Iris pigment epithelial cell (primary cell): ENCODE measurements at regions not wholly inside any gene's neighbourhood (a gene's known extent, or its start where the extent isn't known, plus 50 kb on each side); places are given as distances from the start of the nearest gene placed in this dataset.
"Not testable (repeated sequence)": the region's sequence is repeated elsewhere in the genome, so short reads cannot be mapped to it uniquely, and the experiment has no call there.

Experiments used
- DNase-seq: peaks from one replicate; pipeline ENCODE4 v3.0.0-alpha.2; 2011; ENCODE audit warnings: low read depth

DNA sequence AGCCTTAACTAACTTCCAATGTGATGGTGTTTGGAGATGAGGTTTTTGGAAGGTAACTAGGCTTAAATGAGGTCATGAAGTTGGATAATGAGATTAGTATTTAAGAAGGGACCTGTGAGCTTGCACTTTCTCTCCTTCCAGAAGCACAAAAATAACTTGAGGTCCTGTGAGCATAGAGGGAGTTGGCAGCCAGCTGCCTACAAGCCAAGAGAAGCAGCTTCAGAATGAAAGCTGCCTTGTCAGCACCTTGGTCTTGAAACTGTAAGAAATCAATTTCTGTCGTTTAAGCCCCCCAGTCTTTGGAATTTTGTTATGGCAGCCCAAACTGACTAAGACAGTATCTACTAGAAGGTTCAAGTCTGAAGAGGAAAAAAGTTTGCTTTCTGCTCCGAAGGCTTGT is 280.2 kb upstream of the GALNTL6 start:
- no peak for DNase-seq

DNA sequence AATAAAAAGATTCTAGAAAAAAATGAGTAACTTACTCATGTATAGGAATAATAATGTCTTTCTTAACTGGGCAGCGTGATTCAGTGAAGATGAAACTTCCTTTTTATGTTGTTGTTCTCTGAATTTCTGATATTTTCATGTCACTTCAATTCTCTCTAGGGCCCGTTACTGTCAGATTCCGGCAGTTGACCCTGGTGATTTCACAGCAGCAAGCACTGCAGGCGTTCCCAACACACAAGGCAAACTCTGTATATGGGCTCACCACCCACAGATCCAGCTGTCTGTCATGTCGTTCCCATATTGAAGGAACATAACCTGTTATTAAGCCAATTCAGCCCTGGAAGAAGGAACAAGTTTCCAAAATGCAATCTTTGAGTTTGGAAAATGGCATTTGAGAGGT is 288.3 kb upstream of the GALNTL6 start:
- no peak for DNase-seq

DNA sequence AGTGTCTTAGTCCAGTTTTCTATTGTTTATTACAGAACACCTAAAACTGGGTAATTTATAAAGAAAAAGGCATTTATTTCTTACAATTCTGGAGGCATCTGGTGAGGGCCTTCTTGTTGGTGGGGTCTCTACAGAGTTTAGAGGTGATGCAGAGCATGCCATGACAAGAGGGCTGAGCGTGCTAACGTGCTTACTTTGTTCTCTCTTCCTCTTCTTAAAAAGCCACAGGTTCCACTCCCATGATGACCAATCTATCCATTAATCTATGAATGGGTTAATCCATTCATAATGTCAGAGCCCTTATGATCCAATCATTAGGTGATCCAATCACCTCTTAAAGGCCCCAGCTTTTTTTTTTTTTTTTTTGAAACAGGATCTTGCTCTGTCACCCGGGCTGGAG is 291.5 kb upstream of the GALNTL6 start:
- no peak for DNase-seq

DNA sequence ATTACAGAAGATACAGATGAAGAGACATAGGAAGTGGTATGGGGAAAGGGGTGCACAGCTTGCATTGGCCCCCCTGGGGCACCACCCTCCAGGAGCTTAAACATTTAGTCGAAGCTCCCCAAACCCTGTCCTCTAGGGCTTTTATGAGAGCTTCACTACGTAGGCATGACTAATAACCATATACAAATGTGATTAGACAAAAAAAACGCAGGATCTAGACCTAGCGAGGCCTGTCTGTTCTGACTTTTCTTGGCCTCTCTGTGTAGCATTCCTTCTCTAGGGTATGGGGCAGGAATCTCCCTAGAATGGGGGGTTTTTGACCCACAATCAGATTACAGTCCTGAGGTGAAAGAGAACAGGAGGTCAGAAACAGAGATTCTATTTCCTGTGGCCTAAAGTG is 293.7 kb upstream of the GALNTL6 start:
- no peak for DNase-seq

DNA sequence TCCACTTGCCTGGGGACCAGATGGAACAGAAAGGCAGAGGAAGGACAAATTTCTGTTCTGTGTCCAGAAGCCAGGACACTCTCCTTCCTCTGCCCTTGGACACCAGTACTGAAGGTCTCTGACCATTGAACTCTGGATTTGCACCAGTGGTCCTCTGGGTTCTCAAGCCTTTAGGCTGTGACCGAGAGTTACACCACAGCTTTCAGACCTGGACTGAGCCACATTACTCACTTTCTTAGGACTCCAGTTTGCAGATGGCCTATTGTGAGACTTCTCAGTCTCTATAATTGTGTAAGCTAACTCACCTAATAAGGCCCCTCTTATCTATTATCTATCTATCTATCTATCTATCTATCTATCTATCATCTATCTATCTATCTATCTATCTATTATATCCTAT is 295.3 kb upstream of the GALNTL6 start:
- no peak for DNase-seq

- no peak for DNase-seq
Observed at GRCh38 chr4:171516694-171517093, 296.5 kb upstream of the GALNTL6 start.

DNA sequence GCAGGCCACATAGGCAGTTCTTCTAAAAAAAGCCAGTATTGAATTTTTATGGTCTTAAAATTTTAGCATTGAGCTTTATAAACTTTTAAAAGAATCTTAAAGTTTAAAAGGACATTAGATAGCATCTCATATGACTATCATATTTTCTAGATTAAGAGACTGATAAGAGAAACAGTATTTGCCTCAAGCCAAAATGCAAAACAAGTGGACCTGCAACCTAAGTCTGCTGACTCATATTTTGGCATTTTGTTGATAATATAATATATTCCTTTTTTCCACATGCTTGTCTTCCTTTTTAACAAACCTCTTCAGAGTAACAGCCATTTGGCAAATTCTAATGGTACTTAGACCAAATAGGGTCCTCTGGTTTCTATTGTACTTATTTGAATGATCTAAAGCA is 328.5 kb upstream of the GALNTL6 start:
- no peak for DNase-seq

DNA sequence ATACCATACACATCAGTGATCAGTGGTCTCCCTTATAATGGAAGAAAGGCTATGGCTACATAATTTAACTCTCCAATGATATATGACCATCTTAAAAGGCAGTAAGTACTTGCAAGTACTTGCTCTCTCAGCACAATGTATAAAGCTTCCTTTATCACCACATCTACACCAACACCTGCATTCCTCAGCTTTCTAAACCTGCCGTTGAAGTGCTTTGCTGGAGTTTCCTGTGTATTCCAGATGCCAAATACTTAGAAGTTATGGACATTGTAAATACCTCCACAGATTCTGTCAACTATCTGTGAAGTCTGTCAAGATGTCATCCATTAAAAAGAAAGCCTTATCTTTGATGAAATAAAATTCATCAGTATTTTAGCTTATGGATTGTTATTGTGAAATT is 335.0 kb upstream of the GALNTL6 start:
- no peak for DNase-seq

GRCh38 chr4:171475111-171475510 is 338.1 kb upstream of the GALNTL6 start:
- DNase-seq: not testable (repeated sequence)

- DNase-seq: no peak
Observed at GRCh38 chr4:171473155-171473554, 340.0 kb upstream of the GALNTL6 start.

- DNase-seq: no peak
Observed at GRCh38 chr4:171472230-171472629, 341.0 kb upstream of the GALNTL6 start.

DNA sequence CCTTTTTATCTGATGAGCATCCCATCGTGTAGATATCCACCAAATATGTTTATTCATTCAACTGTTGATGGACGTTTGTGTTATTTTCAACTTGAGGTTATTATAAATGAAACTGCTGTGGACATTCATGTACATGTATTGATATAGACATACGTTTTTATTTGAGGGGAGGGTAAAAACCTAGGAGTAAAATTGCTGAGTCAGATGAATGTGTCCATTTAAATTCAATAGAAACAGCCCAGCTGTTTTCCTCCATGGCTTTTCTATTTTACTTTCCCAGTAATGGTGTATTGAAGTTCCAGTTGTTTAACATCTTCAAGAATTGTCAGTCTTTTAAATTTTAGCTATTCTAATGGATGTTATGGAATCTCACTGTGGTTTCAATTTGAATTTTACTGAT is 348.7 kb upstream of the GALNTL6 start:
- no peak for DNase-seq

DNA sequence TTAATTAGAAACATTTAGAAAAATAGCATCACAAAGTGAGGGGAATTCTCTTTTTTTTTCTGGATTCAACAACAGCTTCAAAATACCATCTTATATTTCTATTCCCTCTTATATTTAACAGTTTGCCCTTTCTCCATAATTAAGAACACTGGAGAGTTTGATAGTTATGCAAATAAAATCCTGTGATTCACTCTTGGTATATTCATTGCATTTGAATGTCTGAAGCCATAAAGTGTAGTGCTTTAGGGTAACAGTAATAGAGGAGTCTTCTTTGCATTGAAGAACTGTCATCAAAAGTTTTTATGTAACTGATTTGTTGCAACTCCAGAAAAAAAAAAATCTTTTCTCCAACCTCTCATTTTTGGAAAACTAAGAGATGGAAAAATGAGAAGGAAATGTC is 352.0 kb upstream of the GALNTL6 start:
- DNase-seq: no peak

- DNase-seq: no peak
Observed at GRCh38 chr4:171448919-171449481, 364.2 kb upstream of the GALNTL6 start.

- no peak for DNase-seq
Observed at GRCh38 chr4:171448358-171448757, 364.8 kb upstream of the GALNTL6 start.

GRCh38 chr4:171441300-171441941 is 371.8 kb upstream of the GALNTL6 start:
- no peak for DNase-seq

DNA sequence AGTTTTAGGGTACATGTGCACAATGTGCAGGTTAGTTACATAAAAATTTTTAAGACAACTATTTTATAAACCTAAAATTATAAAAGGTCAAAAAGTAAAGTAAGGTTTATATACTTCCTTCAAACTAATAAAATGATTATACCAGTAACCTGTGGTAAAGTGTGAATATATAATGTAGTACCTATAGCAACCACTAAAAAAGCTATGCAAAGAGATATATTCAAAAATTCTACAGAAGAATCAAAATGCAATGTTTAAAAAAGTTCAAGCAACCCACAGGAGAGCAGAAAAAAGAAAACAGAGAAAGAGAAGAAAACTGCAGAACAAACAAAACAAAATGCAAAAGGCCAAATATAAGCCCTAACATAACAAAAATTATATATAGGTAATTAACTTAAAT is 379.5 kb upstream of the GALNTL6 start:
- DNase-seq: no peak

- DNase-seq: no peak
Observed at GRCh38 chr4:171432536-171432935, 380.7 kb upstream of the GALNTL6 start.

DNA sequence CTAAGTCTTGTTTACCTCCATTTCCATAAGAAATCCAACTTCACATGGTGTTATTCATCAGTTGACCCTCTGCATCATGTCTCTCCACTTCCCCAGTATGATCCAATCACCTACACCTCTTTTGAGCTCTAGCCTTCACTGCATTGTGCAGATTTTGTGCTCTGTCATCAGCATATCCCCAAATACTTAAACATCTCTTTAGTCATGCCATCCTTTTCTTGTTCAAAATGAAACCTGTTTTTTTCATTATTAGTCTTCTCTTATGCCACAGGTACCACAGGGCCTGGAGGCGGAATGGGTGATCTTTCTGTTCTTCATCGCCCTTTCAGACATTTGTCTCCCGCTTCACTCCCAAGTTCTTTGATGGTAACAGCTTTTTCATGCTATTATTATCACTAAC is 382.7 kb upstream of the GALNTL6 start:
- no peak for DNase-seq

- DNase-seq: no peak
Observed at GRCh38 chr4:171397175-171397574, 416.0 kb upstream of the GALNTL6 start.

DNA sequence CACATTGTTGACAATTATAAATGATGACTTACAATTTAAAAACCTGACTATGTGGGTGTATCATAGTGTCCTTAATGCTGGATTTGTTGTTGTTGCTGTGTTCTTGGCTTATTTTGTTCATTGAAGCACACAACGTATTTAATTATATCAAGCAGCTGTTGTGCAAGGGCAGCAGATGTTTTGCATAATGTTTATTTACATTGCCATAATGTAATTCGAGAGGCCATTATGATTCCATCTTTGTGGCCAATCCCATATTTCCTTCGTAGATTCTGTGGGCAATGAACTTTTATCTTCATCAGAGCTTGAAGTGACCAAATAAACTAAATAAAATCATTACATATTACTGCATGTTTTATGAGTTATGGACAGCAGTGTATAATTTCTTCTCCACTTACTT is 422.6 kb upstream of the GALNTL6 start:
- DNase-seq: no peak

GRCh38 chr4:171378323-171378722 is 434.9 kb upstream of the GALNTL6 start:
- no peak for DNase-seq

DNA sequence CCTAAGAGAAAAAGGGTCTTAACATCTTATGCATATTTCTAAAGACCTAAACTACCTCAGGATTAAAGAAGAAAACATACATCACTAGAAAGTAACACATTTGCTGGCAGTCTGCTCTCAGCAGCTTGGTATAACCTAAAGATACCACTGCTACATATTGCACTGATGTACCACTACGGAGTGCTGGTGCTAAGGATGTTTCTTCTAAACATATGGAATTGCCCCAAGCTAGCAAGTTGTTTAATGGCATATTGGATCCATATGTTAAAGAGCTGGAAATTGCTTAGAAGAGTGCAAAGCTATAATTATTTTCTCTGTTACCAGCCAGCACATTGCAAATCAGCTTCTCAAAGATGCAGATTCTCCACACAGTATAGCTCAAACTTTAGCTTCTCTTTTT is 436.5 kb upstream of the GALNTL6 start:
- DNase-seq: no peak

DNA sequence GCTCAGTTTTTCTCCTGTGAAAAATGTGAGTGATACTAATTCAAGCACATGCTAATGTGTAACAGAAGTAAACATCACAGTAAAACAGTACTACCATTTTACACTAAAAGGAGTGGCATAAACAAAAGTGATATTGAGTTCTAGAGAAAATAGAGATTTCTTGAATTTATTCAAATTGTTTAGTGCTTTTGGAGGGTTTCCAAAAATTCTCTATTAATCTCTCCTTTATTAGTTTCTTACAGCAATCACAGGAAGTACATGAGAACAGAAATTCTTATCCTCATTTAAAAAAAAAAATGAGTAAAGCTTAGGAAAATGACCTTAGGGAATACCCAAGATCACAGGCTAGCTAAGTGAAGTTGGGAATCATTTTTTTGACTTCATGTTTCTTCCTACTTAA is 459.7 kb upstream of the GALNTL6 start:
- DNase-seq: no peak
